Neural cell (in vitro differentiated cells): ENCODE measurements at regions not wholly inside any gene's neighbourhood (a gene's known extent, or its start where the extent isn't known, plus 50 kb on each side); places are given as distances from the start of the nearest gene placed in this dataset.

Source experiments
- H2AFZ ChIP-seq: fragments of 200-600, 300-800 bp; sonication (generic), shearing (Covaris generic); 2 replicates; pipeline ENCODE4 v1.6.0; 2014; ENCODE audit warnings: low read depth, mild to moderate bottlenecking, antibody characterized with exemption, low read length, moderate library complexity
- H3F3A ChIP-seq: fragments of 200-600 bp; shearing (Covaris generic); 2 replicates; pipeline ENCODE4 v1.6.1; 2016; ENCODE audit warnings: mild to moderate bottlenecking, moderate library complexity, mixed read lengths, antibody characterized with exemption, low read length; ENCODE audit not compliant: insufficient read depth, poor library complexity, severe bottlenecking
- H3K27ac ChIP-seq: fragments of 200-600, 300-800 bp; sonication (generic), shearing (Covaris generic); 2 replicates; pipeline ENCODE4 v1.5.1; 2014; ENCODE audit warnings: mild to moderate bottlenecking, low read length, moderate library complexity
- H3K27me3 ChIP-seq: fragments of 300-800, 200-600 bp; sonication (generic), shearing (Covaris generic); 2 replicates; pipeline ENCODE4 v1.6.0; 2014; ENCODE audit warnings: mild to moderate bottlenecking, low read depth, low read length, moderate library complexity; ENCODE audit not compliant: insufficient read depth
- H3K36me3 ChIP-seq: fragments of 300-800, 200-600 bp; sonication (generic), shearing (Covaris generic); 2 replicates; pipeline ENCODE4 v1.5.1; 2014; ENCODE audit warnings: mild to moderate bottlenecking, antibody characterized with exemption, low read length, moderate library complexity; ENCODE audit not compliant: insufficient read depth
- H3K4me2 ChIP-seq: fragments of 300-800, 200-600 bp; sonication (generic), shearing (Covaris generic); 2 replicates; pipeline ENCODE4 v1.6.0; 2014; ENCODE audit warnings: mild to moderate bottlenecking, low read length
- H3K4me3 ChIP-seq: fragments of 300-800, 200-600 bp; sonication (generic), shearing (Covaris generic); 2 replicates; pipeline ENCODE4 v1.5.1; 2014; ENCODE audit warnings: mild to moderate bottlenecking, low read length, moderate library complexity
- H3K79me2 ChIP-seq: fragments of 200-600 bp; shearing (Covaris generic); replicated peaks from 2 replicates; pipeline ENCODE4 v1.6.0; 2014; ENCODE audit warnings: mild to moderate bottlenecking, low read length, moderate library complexity; ENCODE audit not compliant: insufficient read depth
- H3K9ac ChIP-seq: fragments of 300-800, 200-600 bp; sonication (generic), shearing (Covaris generic); 2 replicates; pipeline ENCODE4 v1.6.1; 2016; ENCODE audit warnings: mild to moderate bottlenecking, low read length, mixed read lengths
- H3K9me2 ChIP-seq: fragments of 200-600 bp; shearing (Covaris generic); 2 replicates; pipeline ENCODE4 v1.6.1; 2016; ENCODE audit warnings: mild to moderate bottlenecking, low read length, mixed read lengths; ENCODE audit not compliant: insufficient read depth
- H3K9me3 ChIP-seq: fragments of 200-600, 300-800 bp; sonication (generic), shearing (Covaris generic); 2 replicates; pipeline ENCODE4 v1.6.1; 2016; ENCODE audit warnings: mild to moderate bottlenecking, mixed run types, low read length, moderate library complexity, mixed read lengths
- H4K20me1 ChIP-seq: fragments of 200-600 bp; shearing (Covaris generic); 2 replicates; pipeline ENCODE4 v1.6.1; 2016; ENCODE audit warnings: mild to moderate bottlenecking, mixed run types; ENCODE audit not compliant: insufficient read depth
- CTCF ChIP-seq: fragments of 450-650 bp; IDR thresholded peaks from 2 replicates; pipeline ENCODE4 v1.5.1; 2014; ENCODE audit warnings: antibody characterized with exemption, mild to moderate bottlenecking, moderate library complexity; ENCODE audit not compliant: poor library complexity, severe bottlenecking
- EP300 ChIP-seq: fragments of 450-650 bp; conservative IDR thresholded peaks from 2 replicates; pipeline ENCODE4 v1.6.1; 2014; ENCODE audit warnings: antibody characterized with exemption, mild to moderate bottlenecking, moderate library complexity; ENCODE audit not compliant: poor library complexity, severe bottlenecking
- EZH2 ChIP-seq: fragments of 200-600, 300-800 bp; shearing (Covaris generic), sonication (generic); IDR thresholded peaks from 2 replicates; pipeline ENCODE4 v1.6.1; 2014; ENCODE audit warnings: antibody characterized with exemption, low read length, borderline replicate concordance, mild to moderate bottlenecking; ENCODE audit not compliant: insufficient read depth, poor library complexity, severe bottlenecking
- MXI1 ChIP-seq: fragments of 450-650 bp; conservative IDR thresholded peaks from 2 replicates; pipeline ENCODE4 v1.6.1; 2014; ENCODE audit warnings: antibody characterized with exemption, mild to moderate bottlenecking; ENCODE audit not compliant: poor library complexity, severe bottlenecking
- POLR2AphosphoS5 ChIP-seq: IDR thresholded peaks from 2 replicates; pipeline ENCODE4 v1.6.1; 2012
- RAD21 ChIP-seq: fragments of 450-650 bp; conservative IDR thresholded peaks from 2 replicates; pipeline ENCODE4 v1.6.1; 2014; ENCODE audit warnings: antibody characterized with exemption, mild to moderate bottlenecking, moderate library complexity
- REST ChIP-seq: IDR thresholded peaks from 2 replicates; pipeline ENCODE4 v1.6.1; 2012; ENCODE audit warnings: borderline replicate concordance
- SMC3 ChIP-seq: fragments of 450-650 bp; conservative IDR thresholded peaks from 2 replicates; pipeline ENCODE4 v1.6.1; 2014; ENCODE audit warnings: antibody characterized with exemption, mild to moderate bottlenecking, moderate library complexity; ENCODE audit not compliant: poor library complexity
- TAF1 ChIP-seq: IDR thresholded peaks from 2 replicates; pipeline ENCODE4 v1.6.1; 2012; ENCODE audit warnings: low read depth

GRCh38 chr6:90364286-90364685 is 67.6 kb upstream of the BACH2 start:
- Histone ChIP-seq H3K9me2 (no peaks in the 10 kb centered on the region), H3K36me3 (no peaks in the 10 kb centered on the region), H3K9ac (no peak overlapping the region), H4K20me1 (no peaks in the 10 kb centered on the region), H3K4me3 (no peak overlapping the region), H3K27me3 (no peaks in the 10 kb centered on the region), H3K79me2 (no peaks in the 10 kb centered on the region), H3K27ac (no peak overlapping the region), H3K4me2 (no peak overlapping the region), H2AFZ (no peak overlapping the region), H3K9me3 (no peaks in the 10 kb centered on the region), H3F3A (no peaks in the 10 kb centered on the region)
- TF ChIP-seq MXI1, result no peak
- no peak for TF ChIP-seq TAF1
- no peak for TF ChIP-seq POLR2AphosphoS5
- no peak for TF ChIP-seq SMC3
- TF ChIP-seq EP300, result no peak
- TF ChIP-seq EZH2, result no peak

GRCh38 chr6:90362318-90362717 is 65.7 kb upstream of the BACH2 start:
- TF ChIP-seq MXI1 (no peak), SMC3 (no peak), CTCF (no peak), EZH2 (no peak), EP300 (no peak), TAF1 (no peak), REST (no peak), RAD21 (no peak), POLR2AphosphoS5 (no peak)
- Histone ChIP-seq H3K4me3 (no peak overlapping the region), H3K27me3 (no peaks in the 10 kb centered on the region), H3F3A (no peaks in the 10 kb centered on the region), H3K4me2 (no peak overlapping the region), H4K20me1 (no peaks in the 10 kb centered on the region), H3K9me2 (no peaks in the 10 kb centered on the region), H2AFZ (no peak overlapping the region), H3K79me2 (no peaks in the 10 kb centered on the region), H3K9ac (no peak overlapping the region), H3K36me3 (no peaks in the 10 kb centered on the region), H3K27ac (no peak overlapping the region), H3K9me3 (no peaks in the 10 kb centered on the region)
